GM12892 (cell line): ENCODE measurements at regions not wholly inside any gene's neighbourhood (a gene's known extent, or its start where the extent isn't known, plus 50 kb on each side); places are given as distances from the start of the nearest gene placed in this dataset.
A peak's percentile ranks its signal among the peaks of the same experiment; 100 is the strongest.

ENCODE experiments used
- DNase-seq: peaks from one replicate; pipeline ENCODE4 v3.0.0; 2011; ENCODE audit not compliant: insufficient read length
- FAIRE-seq: peaks from 2 replicates; lab custom pipeline; 2011; peaks lifted over from hg19 to GRCh38; lab: Jason Lieb, UNC
- POLR2A ChIP-seq: IDR thresholded peaks from 2 replicates; pipeline ENCODE4 v1.6.1; 2011; ENCODE audit warnings: low read depth, low read length, control low read depth
- POLR2AphosphoS5 ChIP-seq: IDR thresholded peaks from 2 replicates; pipeline ENCODE4 v1.6.1; 2011; ENCODE audit warnings: low read depth, low read length, control low read depth
- TAF1 ChIP-seq: IDR thresholded peaks from 2 replicates; pipeline ENCODE4 v1.6.1; 2011; ENCODE audit warnings: low read depth, mild to moderate bottlenecking, control low read depth, low read length, borderline replicate concordance

DNA sequence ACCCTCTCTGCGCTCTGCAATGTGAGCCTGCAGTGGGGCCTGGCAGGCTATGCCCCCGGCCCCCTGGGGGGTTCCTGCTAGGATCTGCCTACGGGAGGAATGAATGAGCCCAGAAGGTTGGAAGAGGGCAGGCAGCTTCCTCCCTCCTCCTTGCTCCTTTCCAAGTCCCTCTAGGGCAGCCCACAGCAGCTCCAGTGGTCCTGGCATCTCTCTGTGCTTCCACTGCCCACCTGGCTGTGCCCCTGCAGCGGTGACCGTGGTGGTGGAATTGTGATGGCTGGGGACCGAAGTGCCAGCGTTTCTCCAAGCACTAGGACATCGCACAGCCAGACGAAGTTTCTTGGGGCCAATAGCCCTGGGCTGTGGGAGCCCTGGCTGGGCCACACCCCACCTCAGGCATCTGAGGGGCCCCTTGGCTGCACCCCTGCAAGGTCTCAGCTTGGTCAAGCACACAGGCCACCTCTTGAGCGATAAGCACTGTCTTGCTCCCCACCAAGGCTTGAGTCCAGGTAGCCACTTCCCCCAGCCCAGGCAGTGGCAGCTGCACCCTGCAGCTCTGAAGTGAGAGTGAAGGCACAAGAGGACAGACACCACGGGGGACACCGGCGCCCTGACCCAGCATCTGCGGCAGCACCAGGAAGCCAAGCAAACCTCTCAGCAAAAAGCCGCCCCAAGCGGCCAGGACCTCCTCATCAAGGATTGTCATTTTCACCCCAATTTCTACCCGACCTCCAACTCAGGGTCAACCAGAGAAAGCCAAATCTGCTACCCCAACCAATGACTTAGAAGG is 346.3 kb downstream of the CTTN start:
- FAIRE-seq: no peak
- DNase-seq: no peak
- no peak for TF ChIP-seq TAF1
- no peak for TF ChIP-seq POLR2AphosphoS5
- TF ChIP-seq POLR2A: no peak

DNA sequence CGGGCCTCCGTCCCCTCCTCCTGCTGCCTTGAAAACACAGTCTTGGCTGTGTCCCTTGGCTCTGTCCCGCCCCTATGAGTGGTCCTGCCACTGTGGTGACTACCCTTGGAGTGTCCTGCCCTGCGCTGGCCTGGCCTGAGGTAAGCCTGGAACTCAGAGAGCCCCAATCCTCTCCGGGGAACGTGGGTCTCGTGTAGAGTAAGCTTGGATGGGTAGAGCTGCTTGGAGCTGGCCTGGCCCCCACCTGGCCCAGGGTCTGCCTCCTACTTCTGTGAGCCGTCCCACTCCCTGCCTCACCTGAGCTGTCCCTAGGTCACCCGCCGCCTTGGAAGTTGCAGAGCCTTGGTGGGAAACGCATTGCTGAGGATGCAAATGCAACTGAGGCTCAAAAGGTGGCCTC is 347.1 kb downstream of the CTTN start:
- no peak for FAIRE-seq
- TF ChIP-seq POLR2AphosphoS5 (no peak), TAF1 (no peak), POLR2A (no peak)
- no peak for DNase-seq

DNA sequence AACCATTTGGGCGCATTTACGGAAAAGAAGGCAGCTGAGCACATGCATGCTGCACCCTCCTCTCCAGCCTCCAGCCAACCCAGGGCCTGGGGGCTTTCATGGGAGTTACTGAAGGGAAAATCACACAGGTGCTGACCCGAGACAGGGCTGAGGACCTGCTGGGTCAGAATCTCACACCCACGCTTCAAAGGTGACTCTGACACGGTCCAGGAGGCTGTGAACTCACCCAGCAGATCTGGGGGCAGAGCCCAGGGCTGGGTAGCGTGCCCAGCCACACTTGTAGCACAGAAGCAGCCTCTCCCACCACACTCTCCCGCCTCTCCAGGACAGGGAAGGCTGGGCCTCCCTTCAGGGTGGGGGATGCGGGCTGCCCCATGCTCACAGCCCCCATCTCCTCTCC is 347.6 kb downstream of the CTTN start:
- DNase-seq: no peak
- no peak for FAIRE-seq
- TF ChIP-seq TAF1 (no peak), POLR2A (no peak), POLR2AphosphoS5 (no peak)

DNA sequence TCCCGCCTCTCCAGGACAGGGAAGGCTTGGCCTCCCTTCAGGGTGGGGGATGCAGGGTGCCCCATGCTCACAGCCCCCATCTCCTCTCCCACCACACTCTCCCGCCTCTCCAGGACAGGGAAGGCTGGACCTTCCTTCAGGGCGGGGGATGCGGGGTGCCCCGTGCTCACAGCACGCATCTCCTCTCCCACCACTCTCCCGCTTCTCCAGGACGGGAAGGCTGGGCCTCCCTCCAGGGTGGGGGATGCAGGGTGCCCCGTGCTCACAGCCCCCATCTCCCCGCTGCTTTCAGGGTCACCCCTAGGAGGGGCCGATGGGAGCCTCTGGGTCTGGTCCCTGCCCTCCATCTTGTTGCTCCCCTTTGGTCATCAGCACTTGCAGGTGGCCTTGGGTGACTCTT is 348.0 kb downstream of the CTTN start:
- TF ChIP-seq POLR2A (no peak), TAF1 (no peak), POLR2AphosphoS5 (no peak)
- no peak for FAIRE-seq
- DNase-seq: no peak

DNA sequence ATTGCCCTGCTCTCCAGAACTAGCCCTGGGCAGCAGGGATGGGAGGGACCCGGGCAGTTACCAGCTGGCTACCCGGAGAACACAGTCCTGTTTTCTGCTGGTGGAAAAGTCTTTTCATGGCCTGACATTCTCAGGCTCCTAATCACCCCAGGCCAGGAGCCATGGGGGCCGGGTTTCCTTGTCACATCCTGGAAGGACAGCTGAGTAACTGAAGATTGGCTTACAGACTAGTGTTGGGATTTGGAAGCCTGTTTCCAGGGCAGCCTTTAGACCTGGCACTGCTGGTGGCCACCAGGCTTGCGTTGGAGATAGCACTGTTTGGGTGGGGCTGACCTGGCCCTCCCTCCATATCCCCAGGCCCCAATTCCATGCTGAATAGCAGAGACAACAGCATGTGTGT is 349.0 kb downstream of the CTTN start:
- DNase-seq (no peak), FAIRE-seq (no peak)
- TF ChIP-seq POLR2AphosphoS5 (no peak), TAF1 (no peak), POLR2A (no peak)

DNA sequence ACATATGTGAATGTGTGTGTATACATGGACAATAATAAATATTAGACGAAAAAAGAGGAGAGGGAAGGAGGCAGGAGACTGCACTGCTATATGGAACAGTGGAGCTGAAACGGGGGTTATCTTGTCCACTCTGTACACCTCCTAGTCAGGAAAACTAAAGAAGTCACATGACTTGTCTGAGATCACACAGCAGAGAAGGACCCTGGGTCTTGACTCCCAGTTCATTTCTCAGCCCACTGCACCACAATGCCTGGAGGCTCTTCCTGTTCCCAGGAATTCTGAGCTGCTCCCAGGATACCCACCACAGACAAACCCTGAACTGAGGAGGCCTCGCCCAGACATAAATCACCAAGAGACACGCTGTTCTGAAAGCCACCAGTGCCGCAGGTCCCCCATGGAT is 349.6 kb downstream of the CTTN start:
- DNase-seq (no peak), FAIRE-seq (no peak)
- no peak for TF ChIP-seq POLR2A
- no peak for TF ChIP-seq POLR2AphosphoS5
- TF ChIP-seq TAF1: no peak

DNA sequence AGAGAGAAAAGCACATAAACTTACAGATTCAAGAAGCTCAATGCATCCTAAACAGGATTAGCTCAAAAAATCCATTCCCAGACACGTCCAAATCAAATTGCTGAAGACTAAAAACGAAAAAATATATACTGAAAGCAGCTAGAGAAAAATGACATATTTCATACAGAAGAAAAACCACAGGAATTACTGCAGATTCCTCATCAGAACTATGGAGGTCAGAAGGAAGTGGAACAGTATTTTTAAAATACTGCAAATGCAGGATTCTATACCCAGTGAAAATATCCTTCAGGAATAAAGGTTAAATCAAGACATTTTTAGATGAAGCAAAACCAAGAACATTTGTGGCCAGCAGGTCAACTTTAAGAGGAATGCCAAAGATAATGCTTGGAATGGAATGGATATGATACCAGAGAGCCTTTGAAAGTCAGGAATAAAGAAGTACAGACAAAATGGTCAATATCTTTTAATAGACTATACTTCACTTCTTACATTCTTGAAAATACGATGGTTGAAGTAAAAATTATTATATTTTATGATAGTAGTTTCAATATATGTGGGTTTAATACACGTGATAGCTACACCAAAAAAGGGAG is 352.9 kb downstream of the CTTN start:
- TF ChIP-seq POLR2A (no peak), POLR2AphosphoS5 (no peak), TAF1 (no peak)
- FAIRE-seq: no peak
- DNase-seq: no peak

DNA sequence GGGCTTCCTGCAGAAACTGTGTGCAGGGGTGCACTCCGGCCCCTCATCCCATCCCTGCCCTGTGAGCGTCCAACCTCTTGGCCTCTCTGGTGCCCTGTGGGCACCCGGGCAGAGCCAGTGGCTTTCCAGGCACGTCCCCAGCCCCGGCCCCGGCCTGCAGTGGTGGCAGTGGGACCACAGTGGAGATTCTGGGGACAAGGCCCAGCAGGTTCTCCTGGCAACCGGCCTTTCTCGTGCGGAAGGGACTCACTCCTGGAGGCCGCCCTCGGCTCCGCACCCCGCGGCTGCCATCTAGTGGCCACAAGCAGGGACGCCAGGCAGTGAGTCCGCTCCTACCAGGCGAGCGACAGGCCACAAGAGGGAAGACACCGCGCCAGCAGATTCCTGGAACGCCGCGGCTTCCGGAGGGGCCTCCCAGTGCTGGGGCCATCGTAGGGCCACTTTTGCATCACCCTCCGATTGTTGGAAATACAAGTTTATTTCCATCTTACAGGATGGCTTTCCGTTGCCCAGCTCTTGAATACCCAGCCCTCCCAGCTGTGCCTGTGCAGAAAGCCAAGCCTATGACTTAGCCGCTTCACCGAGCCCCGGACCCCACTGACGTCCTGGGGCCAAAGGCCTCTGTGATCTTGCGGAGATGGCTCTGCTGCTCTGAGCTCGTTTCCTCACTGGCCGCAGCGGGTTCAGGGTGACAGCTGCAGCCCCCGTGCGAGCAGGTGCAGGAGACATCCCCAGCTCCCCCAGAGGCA is 357.3 kb downstream of the CTTN start:
- FAIRE-seq (peak; percentile 88), DNase-seq (peak; percentile 95)
- no peak for TF ChIP-seq POLR2AphosphoS5
- TF ChIP-seq POLR2A: no peak
- TF ChIP-seq TAF1: no peak

DNA sequence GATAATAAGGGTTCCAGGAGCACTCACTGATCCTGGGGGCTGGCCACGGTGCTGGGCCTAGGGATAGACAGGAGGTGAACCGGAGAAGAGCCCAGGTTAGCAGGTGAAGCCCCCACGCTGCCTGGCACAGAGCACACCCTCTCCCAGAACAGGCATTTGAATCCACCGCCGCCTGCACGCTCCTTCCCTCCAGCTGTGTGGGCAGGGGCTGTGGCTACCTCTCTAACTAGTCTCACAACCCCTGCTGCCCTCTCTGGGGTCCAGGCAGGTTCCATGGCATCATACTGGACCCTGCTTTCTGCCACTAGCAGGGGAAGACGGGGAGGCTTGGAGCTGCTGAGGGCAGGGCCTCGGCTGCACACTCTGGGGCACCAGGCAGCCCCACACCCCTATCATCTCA is 358.0 kb downstream of the CTTN start:
- DNase-seq (no peak), FAIRE-seq (no peak)
- no peak for TF ChIP-seq POLR2AphosphoS5
- no peak for TF ChIP-seq POLR2A
- TF ChIP-seq TAF1: no peak

DNA sequence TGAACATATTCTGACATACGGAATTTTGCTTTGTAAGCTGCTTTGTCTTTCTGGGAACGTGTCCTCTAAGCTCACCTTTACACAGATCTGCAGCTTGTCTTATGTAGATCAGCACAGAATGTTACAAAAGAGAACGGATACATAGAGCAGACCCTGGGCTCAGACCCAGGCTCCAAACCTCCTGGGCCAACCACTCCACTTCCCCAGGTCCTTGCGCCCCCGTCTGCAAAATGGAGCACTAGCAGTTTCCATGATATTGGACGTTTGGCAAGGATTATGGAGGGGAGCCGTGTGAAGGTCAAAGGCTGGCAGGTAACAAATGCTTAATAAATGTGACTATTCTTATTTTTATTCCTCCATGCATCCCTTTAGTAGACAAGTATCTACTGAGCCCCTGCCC is 358.4 kb downstream of the CTTN start:
- no peak for FAIRE-seq
- TF ChIP-seq POLR2A (no peak), TAF1 (no peak), POLR2AphosphoS5 (no peak)
- DNase-seq: no peak

DNA sequence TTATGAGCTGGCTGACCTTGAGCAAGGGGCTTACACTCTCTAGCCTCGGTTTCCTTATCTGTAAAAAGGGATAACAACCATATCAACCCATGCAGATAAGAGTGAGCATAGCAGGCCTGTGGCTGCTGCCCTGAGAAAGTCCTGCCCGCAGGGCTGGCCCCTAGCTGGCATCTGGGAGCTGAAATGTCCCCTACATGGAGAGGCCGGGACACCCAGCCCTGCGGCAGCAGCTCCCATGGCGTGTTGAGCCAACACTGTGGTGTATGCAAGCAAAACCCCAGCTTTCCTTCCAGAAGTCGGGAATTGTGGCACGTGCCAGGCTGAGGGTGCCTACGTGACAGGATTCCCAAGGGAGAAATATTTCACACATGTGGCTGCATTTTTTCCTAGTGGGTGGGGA is 358.9 kb downstream of the CTTN start:
- DNase-seq: no peak
- FAIRE-seq: no peak
- TF ChIP-seq TAF1 (no peak), POLR2A (no peak), POLR2AphosphoS5 (no peak)
